GM18511 (cell line): ENCODE measurements at regions not wholly inside any gene's neighbourhood (a gene's known extent, or its start where the extent isn't known, plus 50 kb on each side); places are given as distances from the start of the nearest gene placed in this dataset.

Experiments
- ATAC-seq: cut with Tn5 transposase; IDR thresholded peaks from one replicate; pipeline ENCODE4 v1.9.1; 2021; ENCODE audit warnings: mild to moderate bottlenecking, moderate library complexity; ENCODE audit not compliant: unreplicated experiment

DNA sequence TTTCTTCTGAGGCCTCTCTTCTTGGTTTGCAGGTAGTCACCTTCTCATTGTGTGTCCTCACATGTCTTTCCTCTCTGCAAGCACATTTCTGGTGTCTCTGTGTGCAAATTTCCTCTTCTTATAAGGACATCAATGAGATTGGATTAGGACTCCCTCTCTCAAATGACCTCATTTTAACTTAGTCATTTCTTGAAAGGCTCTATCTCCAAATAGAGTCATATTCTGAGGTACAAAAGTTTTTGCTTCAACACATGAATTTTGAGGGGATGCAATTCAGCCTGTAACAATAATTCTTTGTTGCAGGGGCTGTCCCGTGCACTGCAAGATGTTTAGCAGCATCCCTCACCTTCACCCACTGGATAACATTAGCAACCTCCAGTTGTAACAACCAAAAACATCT, 115.0 kb upstream of the DCBLD2 start:
- ATAC-seq, result no peak

DNA sequence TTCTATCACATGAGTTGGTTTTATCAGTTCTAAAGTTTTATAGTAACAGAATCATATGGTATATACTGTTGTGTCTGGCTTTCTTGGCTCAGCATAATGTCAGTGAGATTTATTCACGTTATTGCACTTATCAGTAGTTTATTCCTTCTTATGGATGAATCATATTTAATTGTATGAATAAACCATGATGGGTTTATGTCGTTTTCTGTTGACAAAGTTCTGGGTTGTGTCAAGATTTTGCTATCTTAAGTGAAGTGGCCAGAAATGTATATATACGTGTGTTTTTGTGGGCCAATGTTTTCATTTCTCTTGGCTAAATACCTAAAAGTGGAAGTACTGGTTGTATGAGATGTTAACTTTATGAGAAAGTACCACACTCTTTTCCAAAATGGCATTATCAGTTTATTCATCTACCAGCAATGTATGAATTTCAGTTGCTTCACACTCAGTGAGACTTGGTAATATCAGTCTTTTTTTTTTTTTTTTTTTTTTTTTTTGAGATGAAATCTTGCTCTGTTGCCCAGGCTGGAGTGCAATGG, 112.4 kb upstream of the DCBLD2 start:
- no peak for ATAC-seq

DNA sequence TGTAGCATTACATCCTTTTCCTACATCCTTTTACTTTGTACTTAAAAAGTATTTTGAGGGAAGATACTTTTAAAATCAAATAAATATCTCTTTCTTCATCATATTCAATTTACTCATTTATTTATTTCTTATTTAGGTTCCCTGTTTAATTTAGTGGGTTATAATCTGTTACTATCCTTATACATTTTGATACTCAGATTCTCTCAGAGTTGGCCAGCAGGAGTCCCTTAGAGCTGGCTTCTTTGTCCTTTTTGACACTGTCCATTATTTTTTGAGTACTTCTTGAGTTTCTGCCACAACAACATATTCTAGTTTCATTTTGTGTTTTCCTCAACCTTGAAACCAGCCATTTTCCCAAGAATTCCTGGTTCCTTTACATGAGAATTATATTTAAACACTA, 111.6 kb upstream of the DCBLD2 start:
- no peak for ATAC-seq

DNA sequence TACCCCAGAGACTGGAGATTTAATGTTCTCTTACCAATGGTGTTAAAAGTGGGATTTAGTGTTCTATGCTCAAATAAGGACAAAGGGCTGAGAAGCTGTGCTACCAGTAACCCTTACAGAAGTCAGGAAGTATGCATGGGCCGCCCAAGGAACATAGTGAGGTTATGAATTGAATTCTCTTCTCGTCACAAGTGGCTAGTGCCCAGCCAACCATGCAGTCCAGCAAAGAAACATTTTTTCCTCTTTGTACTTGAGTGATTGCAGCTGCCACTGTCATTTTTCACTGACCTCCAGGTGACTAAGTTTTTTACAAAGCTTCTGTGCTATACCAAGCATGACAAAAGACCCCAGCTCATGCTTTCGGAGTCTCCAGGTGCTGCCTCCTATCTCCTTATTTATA, 110.6 kb upstream of the DCBLD2 start:
- ATAC-seq, result peak; percentile 92

DNA sequence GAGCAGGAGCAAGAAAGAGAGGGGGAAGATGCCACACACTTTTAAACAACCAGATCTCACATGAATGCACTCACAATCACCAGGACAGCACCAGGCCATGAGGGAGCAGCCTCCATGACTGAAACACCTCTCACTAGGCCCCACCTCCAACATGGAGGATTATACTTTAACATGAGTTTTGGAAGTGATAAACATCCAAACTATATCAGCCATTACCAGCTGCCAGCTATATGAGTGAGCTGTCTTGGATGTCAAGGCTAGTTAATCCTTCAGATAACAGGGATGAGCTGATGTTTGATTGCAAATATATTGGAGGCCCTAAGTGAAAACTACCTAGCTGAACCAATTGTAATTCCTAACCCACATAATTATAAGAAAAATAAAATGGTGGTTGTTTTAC, 108.4 kb upstream of the DCBLD2 start:
- ATAC-seq, result no peak

DNA sequence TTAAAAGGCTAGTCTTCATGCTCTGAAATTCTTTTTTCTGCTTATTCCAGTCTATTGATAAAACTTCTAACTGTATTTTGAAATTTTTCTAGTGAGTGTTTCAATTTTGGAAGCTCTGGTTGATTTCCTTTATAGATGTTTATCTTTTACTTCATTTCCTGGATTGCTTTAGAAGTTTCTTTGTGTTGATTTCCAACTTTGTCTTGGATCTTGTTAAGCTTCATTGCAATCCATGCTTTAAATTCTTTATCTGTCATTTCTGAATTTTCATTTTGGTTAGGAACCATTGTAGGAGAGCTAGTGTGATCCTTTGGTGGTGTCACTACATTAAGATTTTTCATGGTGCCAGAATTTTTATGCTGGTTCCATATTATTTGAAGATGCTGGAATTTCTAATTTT, 105.2 kb upstream of the DCBLD2 start:
- ATAC-seq, result no peak

DNA sequence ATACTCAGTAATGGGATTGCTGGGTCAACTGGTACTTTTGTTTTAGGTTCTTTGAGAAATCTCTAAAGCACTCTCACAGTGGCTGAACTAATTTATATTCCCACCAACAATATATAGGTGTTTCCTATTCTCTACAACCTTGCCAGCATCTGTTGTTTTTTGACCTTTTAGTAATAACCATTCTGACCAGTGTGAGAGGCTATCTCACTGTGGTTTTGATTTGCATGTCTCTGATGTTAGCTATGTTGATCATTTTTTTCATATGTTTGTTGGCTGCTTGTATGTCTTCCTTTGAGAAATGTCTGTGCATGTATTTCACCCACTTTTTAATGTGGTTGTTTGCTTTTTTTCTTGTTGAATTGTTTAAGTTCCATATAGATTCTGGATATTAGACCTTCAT, 98.2 kb upstream of the DCBLD2 start:
- ATAC-seq, result no peak

DNA sequence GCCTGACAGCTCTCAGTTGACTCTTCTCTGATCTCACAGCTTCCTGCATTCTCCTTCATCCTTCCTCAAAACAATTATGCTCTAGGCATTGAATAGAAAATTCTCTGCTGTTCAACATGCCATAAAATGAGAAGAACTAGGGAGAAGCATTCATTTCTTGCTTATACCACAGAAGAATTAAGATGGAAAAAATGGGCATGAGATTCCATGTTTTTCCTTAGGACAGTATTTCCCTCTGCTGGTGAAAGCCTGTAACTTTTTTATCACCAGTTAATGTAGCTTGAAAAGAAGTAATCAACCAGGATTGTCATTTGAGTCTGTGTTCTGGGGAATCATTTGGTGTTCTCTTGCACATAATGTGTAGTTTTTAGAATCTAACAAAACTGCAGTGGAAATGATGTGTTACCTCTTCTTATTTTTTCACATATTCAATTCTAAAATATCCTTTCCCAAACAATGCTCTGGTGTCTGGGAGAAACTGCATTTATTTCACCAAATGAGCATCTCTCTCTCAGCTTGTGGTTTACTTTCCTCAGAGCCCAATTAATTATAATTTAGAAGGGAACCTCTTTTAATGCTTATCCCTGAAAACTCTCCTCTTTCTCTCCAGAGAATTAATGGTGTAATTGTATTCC, 92.8 kb upstream of the DCBLD2 start:
- no peak for ATAC-seq

DNA sequence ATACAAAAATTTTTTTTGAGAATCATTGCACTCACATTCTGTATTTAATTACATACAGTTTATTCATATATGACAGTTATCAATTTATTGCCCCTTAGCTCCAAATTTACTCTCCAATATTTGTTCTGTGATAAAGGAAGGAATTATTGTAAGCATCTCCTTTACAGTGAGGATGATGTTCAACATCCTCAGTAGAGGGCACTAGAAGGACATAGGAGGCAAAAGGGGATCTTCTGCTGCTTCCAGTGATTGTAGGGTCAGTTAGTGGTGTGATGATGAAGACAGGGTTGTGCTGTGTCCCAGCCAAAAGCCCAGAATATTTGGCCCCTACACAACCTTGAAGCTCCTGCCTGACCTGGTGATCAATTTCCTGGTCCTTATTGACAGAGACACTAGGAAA, 89.9 kb upstream of the DCBLD2 start:
- no peak for ATAC-seq

DNA sequence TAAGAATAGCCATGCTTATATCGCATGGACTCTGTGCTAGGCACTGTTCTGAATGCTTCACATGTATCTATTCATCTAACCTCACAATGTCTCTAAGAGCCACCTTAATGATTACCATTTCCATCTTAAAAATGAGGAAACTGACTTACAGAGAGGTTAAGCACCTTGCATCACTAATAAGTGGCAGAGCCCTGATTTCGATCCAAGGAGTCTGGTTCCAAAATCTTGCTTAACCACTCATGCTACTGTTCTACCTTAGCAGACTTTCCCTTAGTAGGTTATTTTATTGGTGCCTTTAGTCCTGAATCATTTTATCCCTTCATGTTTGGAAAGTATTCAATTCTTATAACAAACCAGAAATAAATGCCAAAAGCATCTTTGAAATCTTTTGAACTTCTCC, 89.2 kb upstream of the DCBLD2 start:
- ATAC-seq, result no peak

DNA sequence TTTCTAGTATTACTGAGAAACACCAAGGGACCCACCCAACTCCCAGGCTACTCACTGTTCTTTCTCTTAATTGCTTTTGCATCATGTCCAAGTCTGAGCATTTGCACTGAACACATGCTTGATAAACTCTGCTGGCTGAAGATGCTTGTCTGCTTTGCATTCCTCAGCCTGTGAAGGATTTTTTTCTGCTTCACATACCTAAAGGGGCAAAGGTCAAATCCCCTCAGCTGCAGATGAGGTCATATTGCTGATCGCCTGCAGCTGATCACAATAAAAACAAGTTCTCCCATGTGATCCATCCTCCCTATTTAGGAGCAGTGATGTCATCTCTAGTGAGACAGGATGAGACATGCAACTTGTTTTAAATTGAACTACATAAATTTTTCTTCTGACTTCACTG, 84.6 kb upstream of the DCBLD2 start:
- no peak for ATAC-seq

DNA sequence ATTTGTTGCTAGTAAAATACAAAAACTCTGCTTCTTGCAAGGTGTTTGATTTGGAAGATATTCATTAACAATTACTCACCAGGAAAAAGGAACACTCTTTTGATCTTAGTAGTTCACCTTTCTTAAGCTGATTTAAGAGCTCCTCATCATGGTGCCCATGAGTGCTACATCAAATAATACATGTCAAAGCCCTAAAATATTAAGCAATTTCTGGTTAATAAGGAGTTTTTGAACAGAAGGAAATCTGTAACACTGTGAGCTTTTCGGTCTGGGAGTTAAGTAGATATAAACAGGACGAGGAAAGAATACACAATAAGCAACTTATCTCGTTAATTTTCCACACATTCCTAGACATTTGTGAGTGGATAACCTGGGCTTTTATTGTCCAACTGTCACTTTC, 83.9 kb upstream of the DCBLD2 start:
- ATAC-seq, result no peak

DNA sequence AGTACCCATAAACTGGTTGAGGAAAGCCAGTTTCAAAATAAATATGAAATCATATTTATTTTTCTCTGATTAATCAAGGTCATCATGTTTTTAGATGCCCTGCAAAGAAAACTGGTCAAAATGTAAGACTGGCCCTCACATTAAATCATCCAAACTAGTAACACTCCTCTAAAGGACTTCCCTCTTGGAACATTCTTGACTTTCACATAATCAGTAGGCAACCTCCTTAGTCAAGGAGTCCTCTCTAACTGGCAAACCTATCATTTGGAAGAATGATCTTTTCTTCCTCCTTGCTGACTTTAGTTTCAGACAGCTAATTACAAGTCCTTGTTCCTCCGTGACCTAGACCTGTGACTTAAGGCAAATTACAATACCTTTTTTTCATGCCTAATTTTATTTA, 82.5 kb upstream of the DCBLD2 start:
- ATAC-seq, result no peak

DNA sequence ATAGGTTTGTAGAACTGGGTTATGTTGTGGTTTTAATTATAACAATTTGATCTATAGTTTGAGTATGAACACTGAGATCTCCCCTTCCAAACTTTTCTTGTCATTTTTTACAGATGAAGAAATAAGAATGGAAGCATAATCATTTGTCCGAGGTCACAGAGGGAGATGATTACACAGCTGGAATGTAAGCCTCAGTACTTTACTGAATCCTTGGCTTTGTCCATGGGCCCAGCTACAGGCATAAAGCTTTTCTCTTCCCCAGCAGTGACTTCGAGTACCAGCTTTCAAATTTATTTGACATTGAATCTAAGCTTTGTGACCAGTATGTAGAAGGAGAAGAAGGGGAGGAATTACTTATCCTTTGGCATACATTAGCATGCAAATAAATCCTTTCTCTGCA, 80.9 kb upstream of the DCBLD2 start:
- ATAC-seq, result no peak

DNA sequence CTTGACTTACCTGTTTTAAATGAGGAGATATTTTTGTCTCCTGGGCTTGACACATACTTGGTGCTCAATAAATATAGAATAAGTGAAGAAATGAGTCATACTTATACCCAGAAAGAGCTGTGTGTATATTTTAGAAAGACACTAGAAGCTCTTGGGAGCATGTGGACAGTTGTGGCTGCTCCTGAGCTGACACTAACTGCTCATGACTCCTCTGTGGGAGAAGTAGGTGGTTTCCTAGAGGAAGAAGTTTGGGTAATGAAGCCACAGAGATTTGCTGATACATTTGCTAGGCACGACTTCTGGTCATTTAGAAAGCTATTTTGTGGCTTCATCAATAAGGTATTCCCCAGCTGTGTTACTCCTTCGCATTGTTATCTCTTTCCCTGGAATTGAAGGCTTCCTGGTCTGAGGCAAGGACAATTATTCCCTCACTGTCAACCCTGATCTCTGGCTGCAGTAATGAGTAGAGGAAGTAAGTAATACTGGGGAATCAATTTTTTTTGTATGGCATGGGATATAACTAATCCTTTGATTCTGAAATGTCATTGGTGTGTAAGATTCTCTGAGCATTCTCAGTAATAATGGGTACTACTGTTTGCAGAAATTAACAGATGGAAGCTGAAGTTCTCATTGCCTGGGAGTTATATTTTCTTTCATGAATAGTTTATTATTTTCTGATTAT, 79.6 kb upstream of the DCBLD2 start:
- ATAC-seq, result peak; percentile 83

DNA sequence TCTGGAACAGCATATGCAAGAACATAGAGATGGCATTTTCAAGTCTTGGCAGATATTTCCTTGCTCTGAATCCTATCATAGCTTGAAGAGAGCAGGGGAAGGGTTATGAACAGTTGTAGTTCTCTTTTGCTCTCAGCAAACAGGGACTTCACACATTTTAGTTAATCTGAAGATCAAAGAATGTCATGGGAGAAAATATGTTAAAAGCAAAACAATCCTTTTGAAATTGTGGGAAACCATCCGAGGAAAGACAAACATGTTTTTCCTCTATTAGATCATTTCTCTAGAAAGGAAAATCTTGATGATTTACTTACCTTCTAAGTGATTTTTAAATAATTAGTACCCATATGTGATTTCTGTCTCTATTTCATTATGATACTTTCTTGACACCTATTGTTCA, 77.8 kb upstream of the DCBLD2 start:
- no peak for ATAC-seq

DNA sequence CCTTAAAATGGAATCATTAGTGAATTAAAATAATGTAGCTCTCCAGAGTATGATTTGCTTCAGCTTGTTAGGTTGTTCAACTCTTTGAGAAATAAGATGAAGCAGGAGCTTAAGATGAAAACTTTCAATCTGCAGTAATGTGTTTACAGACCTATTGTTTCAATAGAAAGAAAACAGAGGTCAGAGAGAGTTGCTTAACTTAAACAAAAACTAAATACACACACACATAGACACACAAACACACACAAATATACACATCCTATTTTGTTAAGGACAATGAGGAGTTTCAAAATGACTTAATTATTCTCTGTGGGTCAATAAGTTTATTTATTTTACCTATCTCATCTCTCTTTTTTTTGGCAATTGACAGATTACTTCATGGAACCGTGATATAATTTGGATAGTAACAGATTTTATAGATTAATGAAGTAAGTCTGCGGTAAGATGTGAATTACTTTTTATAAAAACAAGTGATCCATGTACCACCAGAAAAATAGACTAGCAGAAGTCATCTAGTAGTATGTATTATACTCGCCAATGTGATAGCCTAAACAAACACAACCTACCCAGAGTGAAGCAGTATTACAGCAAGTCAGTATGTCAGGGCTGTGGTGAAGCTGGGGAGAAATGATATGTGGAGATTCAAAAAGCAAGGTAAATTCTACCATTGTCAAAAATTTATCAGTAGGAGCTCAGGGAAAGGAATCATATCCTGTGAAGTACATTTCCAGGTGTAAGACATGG, 76.7 kb upstream of the DCBLD2 start:
- no peak for ATAC-seq

DNA sequence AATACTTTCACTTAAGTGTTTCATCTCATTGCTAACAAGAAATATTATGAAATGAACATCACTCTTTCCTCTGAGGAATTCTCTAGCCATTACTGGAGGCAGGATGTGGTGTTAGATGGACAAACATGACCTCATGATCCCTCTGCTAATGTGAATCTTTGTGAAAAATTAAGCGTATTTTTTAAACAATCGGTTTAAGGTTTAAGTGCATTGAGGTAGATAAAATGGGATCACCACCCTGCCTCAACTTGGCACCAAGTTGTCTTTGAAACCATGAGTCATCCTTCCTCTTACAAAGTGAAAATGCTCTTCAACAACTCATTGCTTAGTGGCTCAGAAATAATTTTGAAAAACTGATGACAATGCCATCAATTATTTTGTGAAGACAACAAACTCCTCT, 76.0 kb upstream of the DCBLD2 start:
- ATAC-seq, result peak; percentile 52

DNA sequence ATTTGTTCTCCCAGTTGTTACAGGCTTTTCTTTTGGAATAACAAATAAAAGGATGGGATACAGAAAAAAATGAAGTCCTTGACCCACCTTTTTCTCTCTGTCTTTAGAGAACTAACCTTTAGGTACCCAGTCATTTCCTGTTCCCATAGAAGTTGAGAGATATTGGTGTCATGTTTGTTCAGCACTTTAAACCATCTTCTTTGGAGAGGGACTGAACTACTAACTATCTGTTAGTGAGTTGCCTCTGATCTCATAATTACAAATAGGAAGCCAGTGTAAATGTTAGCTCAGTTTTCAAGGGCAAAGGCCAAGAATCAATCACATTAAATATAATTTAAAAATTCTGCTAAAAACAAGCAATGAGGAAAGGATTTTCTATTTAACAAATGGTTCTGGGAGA, 72.9 kb upstream of the DCBLD2 start:
- no peak for ATAC-seq

DNA sequence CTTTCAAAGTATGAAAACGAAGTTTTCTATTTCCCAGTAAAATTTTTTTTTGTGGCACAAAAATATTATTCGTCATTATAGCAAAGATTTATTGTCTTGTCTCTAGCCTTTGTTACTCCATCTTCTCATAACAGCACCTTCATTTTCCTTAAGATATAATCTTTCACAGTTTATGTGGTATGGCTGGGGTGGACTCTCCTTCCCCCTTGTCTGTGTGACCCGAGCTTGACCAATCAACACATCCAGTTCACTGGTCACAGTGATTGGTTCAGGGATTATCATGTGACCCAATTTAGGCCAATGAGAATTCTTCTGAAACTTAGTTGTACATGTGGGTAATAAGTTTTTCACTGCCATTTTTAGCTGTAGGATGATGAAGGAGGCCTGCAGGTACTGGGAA, 71.2 kb upstream of the DCBLD2 start:
- no peak for ATAC-seq

DNA sequence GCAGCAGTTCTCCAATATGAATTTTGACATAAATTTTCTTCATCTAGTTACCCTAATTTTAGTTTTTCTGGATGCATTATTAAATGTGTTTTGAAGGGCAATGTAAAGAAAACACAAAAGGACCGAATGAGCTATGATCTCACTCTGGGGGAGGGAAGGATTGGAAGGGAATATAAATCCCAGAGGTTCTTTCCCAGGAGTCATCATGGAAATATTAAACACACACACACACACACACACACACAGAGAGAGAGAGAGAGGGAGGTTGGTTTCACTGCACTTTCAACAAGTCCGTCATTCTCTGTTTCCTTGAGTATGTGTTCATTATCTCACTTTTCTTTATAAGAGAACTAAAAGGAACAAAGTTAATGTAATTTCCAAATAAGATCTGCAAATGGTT, 70.7 kb upstream of the DCBLD2 start:
- ATAC-seq, result no peak

DNA sequence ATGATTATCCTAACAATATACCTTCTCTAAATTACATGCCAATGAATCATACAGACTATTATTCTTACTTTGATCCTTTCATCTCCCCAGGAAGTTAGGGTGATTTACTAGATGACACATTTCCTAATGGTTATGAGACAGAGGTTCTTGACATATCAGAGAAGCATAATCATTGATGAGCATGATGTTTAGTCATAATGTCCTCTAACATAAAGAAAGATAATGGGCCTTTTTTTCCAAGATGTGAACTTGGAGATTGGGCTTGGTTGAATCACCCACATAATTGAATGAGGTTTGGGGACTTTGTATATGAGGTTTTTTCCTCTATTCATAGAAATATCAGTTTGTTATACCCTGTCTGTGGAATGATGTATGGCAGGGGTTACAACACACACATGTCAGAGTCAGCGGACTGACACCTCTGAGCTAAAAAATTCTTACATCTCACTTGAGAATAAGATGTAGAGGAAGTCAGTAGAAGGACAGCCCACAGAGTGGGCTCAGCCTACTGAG, 69.7 kb upstream of the DCBLD2 start:
- ATAC-seq, result no peak
